Adrenal gland (tissue), 9 donors: ENCODE measurements at regions not wholly inside any gene's neighbourhood (a gene's known extent, or its start where the extent isn't known, plus 50 kb on each side); places are given as distances from the start of the nearest gene placed in this dataset.

ENCODE experiments used
- DNase-seq, 7 donors: peaks; one replicate each; pipeline ENCODE4 v3.0.0-alpha.2; 2019 to 2020
- H3K27ac ChIP-seq, 5 donors: fragments of 200-600 bp; sonication (generic) in 4 of 5; 1 replicate in 3 of 5; 2 replicates in 2 of 5; pipeline versions ENCODE4 v1.5.1 to v1.8.0; 2016 to 2020; ENCODE audit warnings: mild to moderate bottlenecking in 1 of 5
- H3K27me3 ChIP-seq: fragments of 200-600 bp; 2 replicates; pipeline ENCODE4 v1.8.0; 2021
- H3K36me3 ChIP-seq, 2 donors: fragments of 200-600 bp; replicated peaks in 1 of 2; 1 replicate in 1 of 2; 2 replicates in 1 of 2; pipeline versions ENCODE4 v1.5.1 to v1.8.0; 2018 to 2022
- H3K4me1 ChIP-seq, 2 donors: fragments of 200-600 bp; replicated peaks in 1 of 2; 1 replicate in 1 of 2; 2 replicates in 1 of 2; pipeline versions ENCODE4 v1.5.1 to v1.8.0; 2018 to 2021
- H3K4me3 ChIP-seq, 4 donors: fragments of 200-600 bp; sonication (generic) in 3 of 4; one replicate each; pipeline ENCODE4 v1.5.1; 2016 to 2018
- H3K9me3 ChIP-seq, 3 donors: fragments of 200-600 bp; sonication (generic) in 1 of 3; replicated peaks in 1 of 3; 1 replicate in 2 of 3; 2 replicates in 1 of 3; pipeline versions ENCODE4 v1.5.1 to v1.8.0; 2016 to 2021
- CTCF ChIP-seq, 6 experiments: fragments of 450-650 bp in 4 of 6; fragments of 200-600 bp in 2 of 6; sonication (generic) in 1 of 6; IDR thresholded peaks; 1 replicate in 5 of 6; 2 replicates in 1 of 6; pipeline versions ENCODE4 v1.5.1 to v1.8.0; 2016 to 2021; ENCODE audit warnings: antibody characterized with exemption in 6 of 6, mild to moderate bottlenecking in 2 of 6, moderate library complexity in 1 of 6
- POLR2A ChIP-seq, 2 donors: fragments of 450-650 bp; IDR thresholded peaks; one replicate each; pipeline ENCODE4 v1.6.1; 2017; ENCODE audit warnings: antibody characterized with exemption in 2 of 2, mild to moderate bottlenecking in 2 of 2, moderate library complexity in 1 of 2
- WGBS, 4 donors: extraction: QIAGEN DNeasy Blood & Tissue Kit in 2 of 4; methylation state at CpG; one replicate each; pipeline versions ENCODE4 v1.1.5 to v1.1.7; 2013 to 2017; 5-methylcytosine and 5-hydroxymethylcytosine counted together
- intact Hi-C, 2 donors: fragments of 100-400 bp; cut with DNase I; formaldehyde crosslinking; loops; one replicate each; pipeline versions ENCODE4 v1.14.1 to v1.15.0; 2022 to 2023
- donor health status: healthy with polysubstance abuse.
- donor health status: Bipolar disorder and iron deficiency.
- donor health status: DM: yes; HTN: yes; CAD: no.
- donor health status: DM: no; HTN: no; CAD: no.
- donor health status: DM: no; HTN: no; CAD: no.

GRCh38 chr4:3361406-3361805 is 68.6 kb downstream of the RGS12 start:
- DNase-seq = peak in 1 of 7 donors; percentile 11
- Histone ChIP-seq H3K27me3 (no peaks in the 10 kb centered on the region), H3K4me1 (no peaks in the 10 kb centered on the region), H3K9me3 (no peaks in the 10 kb centered on the region), H3K4me3 (no peak overlapping the region), H3K27ac (no peak overlapping the region), H3K36me3 (no peaks in the 10 kb centered on the region)
- 91 to 95% (median 95%) methylated on average over 12 of the region's 12 CpGs for WGBS, 4 donors
- TF ChIP-seq CTCF (IDR thresholded peaks at IDR 0.05) = no peak
- TF ChIP-seq POLR2A (IDR thresholded peaks at IDR 0.05) = no peak
- intact Hi-C loops = no loop called here

GRCh38 chr4:3361896-3362295 is 69.1 kb downstream of the RGS12 start:
- 95 to 98% (median 96%) methylated on average over 8 to 12 of the region's 12 CpGs for WGBS, 4 donors
- no peaks in the 10 kb centered on the region for H3K9me3 ChIP-seq
- no peak overlapping the region for H3K27ac ChIP-seq
- TF ChIP-seq CTCF (IDR thresholded peaks at IDR 0.05) = no peak
- no peak for TF ChIP-seq POLR2A (IDR thresholded peaks at IDR 0.05)
- H3K4me3 ChIP-seq = no peak overlapping the region
- DNase-seq = peak in 1 of 7 donors; percentile 11
- H3K27me3 ChIP-seq = no peaks in the 10 kb centered on the region
- H3K4me1 ChIP-seq = no peaks in the 10 kb centered on the region
- intact Hi-C loops = no loop called here
- H3K36me3 ChIP-seq = no peaks in the 10 kb centered on the region

GRCh38 chr4:3362431-3363287 is 69.8 kb downstream of the RGS12 start:
- 94 to 98% (median 96%) methylated on average over 19 of the region's 19 CpGs for WGBS, 4 donors
- peak in 1 of 7 donors; percentile 10 for DNase-seq
- Histone ChIP-seq H3K27ac (no peak overlapping the region), H3K27me3 (no peaks in the 10 kb centered on the region), H3K9me3 (no peaks in the 10 kb centered on the region), H3K4me3 (no peak overlapping the region), H3K4me1 (no peaks in the 10 kb centered on the region), H3K36me3 (no peaks in the 10 kb centered on the region)
- TF ChIP-seq POLR2A (IDR thresholded peaks at IDR 0.05) (no peak), CTCF (IDR thresholded peaks at IDR 0.05) (no peak)
- intact Hi-C loops = no loop called here

- Histone ChIP-seq H3K4me1 (no peaks in the 10 kb centered on the region), H3K27me3 (no peaks in the 10 kb centered on the region), H3K36me3 (no peaks in the 10 kb centered on the region), H3K9me3 (no peaks in the 10 kb centered on the region), H3K27ac (no peak overlapping the region), H3K4me3 (no peak overlapping the region)
- peak in 1 of 7 donors; percentile 19 for DNase-seq
- intact Hi-C loops = no loop called here
- WGBS, 4 donors = 87 to 93% (median 90%) methylated on average over 30 of the region's 30 CpGs
- TF ChIP-seq CTCF (IDR thresholded peaks at IDR 0.05) (no peak), POLR2A (IDR thresholded peaks at IDR 0.05) (no peak)
Observed at GRCh38 chr4:3363411-3364141, 70.8 kb downstream of the RGS12 start.
